Ishikawa (cell line): ENCODE measurements at regions not wholly inside any gene's neighbourhood (a gene's known extent, or its start where the extent isn't known, plus 50 kb on each side); places are given as distances from the start of the nearest gene placed in this dataset.

ENCODE experiments used
- CEBPB ChIP-seq: IDR thresholded peaks from 2 replicates; pipeline ENCODE4 v1.6.1; 2012
- CREB1 ChIP-seq: IDR thresholded peaks from 2 replicates; pipeline ENCODE4 v1.6.1; 2012; ENCODE audit warnings: low read depth
- EGR1 ChIP-seq: IDR thresholded peaks from 2 replicates; pipeline ENCODE4 v1.6.1; 2012
- EP300 ChIP-seq: IDR thresholded peaks from 2 replicates; pipeline ENCODE4 v1.6.1; 2012; ENCODE audit warnings: borderline replicate concordance
- FOXM1 ChIP-seq: IDR thresholded peaks from 2 replicates; pipeline ENCODE4 v1.6.1; 2012; ENCODE audit warnings: low read depth, borderline replicate concordance
- NFIC ChIP-seq: IDR thresholded peaks from 2 replicates; pipeline ENCODE4 v1.6.1; 2012
- RAD21 ChIP-seq: IDR thresholded peaks from 2 replicates; pipeline ENCODE4 v1.6.1; 2012; ENCODE audit warnings: low read depth
- REST ChIP-seq: IDR thresholded peaks from 2 replicates; pipeline ENCODE4 v1.6.1; 2012; ENCODE audit warnings: low read depth, mild to moderate bottlenecking
- TAF1 ChIP-seq: IDR thresholded peaks from 2 replicates; pipeline ENCODE4 v1.6.1; 2012; ENCODE audit warnings: low read depth, mild to moderate bottlenecking
- TCF12 ChIP-seq: IDR thresholded peaks from 2 replicates; pipeline ENCODE4 v1.6.1; 2012; ENCODE audit warnings: low read depth
- TEAD4 ChIP-seq: IDR thresholded peaks from 2 replicates; pipeline ENCODE4 v1.6.1; 2012
- YY1 ChIP-seq: IDR thresholded peaks from 2 replicates; pipeline ENCODE4 v1.6.1; 2012; ENCODE audit warnings: low read depth
- ZBTB7A ChIP-seq: IDR thresholded peaks from 2 replicates; pipeline ENCODE4 v1.6.1; 2012; ENCODE audit warnings: low read depth
- TF ChIP-seq, protein P1 (sequence below): IDR thresholded peaks from 2 replicates; pipeline ENCODE4 v1.6.1; 2012
- TF ChIP-seq, protein P2 (sequence below): IDR thresholded peaks from 2 replicates; pipeline ENCODE4 v1.6.1; 2012

DNA sequence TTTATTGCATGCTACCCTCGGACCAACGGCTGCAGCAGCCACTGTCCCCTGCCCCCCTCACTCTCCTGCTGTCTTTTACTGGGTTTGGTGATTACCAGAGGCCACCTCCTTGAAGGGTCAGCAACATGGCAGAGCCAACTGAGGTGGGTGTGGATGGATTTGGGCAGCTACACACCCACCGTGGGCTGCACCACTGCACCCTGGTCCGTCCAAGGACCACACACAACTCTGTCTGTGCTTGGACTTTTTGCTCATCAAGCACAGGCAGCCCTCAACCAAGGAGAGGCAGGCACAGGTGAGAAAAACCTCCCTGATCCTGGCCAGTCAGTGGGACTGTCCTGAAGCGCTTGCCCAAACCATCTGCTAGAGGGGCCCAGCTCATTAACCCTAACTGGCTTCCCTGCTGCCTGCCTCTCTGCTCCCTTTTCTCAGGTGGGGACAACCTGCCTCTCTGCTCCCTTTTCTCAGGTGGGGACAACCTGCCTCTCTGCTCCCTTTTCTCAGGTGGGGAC is 239.5 kb upstream of the PITRM1 start:
- TF ChIP-seq NFIC, result no peak
- TF ChIP-seq TCF12, result no peak
- no peak for TF ChIP-seq REST
- TF ChIP-seq, protein P1, sequence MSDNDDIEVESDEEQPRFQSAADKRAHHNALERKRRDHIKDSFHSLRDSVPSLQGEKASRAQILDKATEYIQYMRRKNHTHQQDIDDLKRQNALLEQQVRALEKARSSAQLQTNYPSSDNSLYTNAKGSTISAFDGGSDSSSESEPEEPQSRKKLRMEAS, result no peak
- TF ChIP-seq, protein P2, sequence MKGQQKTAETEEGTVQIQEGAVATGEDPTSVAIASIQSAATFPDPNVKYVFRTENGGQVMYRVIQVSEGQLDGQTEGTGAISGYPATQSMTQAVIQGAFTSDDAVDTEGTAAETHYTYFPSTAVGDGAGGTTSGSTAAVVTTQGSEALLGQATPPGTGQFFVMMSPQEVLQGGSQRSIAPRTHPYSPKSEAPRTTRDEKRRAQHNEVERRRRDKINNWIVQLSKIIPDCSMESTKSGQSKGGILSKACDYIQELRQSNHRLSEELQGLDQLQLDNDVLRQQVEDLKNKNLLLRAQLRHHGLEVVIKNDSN, result no peak
- TF ChIP-seq CEBPB, result no peak
- TF ChIP-seq EGR1, result no peak
- TF ChIP-seq CREB1, result no peak
- TF ChIP-seq EP300, result no peak
- TF ChIP-seq TEAD4, result no peak
- no peak for TF ChIP-seq TAF1
- TF ChIP-seq YY1, result no peak
- TF ChIP-seq FOXM1, result no peak
- no peak for TF ChIP-seq RAD21
- TF ChIP-seq ZBTB7A, result no peak

GRCh38 chr10:3411044-3411443 is 238.5 kb upstream of the PITRM1 start:
- TF ChIP-seq, protein P1, result no peak
- TF ChIP-seq TAF1 (no peak), REST (no peak)

- TF ChIP-seq YY1 (no peak), FOXM1 (no peak), CEBPB (no peak), CREB1 (no peak), TEAD4 (no peak), EGR1 (no peak), ZBTB7A (no peak), EP300 (no peak), TAF1 (no peak), TCF12 (no peak), NFIC (no peak), REST (no peak), RAD21 (no peak)
- TF ChIP-seq, protein P1, result no peak
- TF ChIP-seq, protein P2, result no peak
These were observed 237.3 kb upstream of the PITRM1 start for GRCh38 chr10:3409928-3410327.

DNA sequence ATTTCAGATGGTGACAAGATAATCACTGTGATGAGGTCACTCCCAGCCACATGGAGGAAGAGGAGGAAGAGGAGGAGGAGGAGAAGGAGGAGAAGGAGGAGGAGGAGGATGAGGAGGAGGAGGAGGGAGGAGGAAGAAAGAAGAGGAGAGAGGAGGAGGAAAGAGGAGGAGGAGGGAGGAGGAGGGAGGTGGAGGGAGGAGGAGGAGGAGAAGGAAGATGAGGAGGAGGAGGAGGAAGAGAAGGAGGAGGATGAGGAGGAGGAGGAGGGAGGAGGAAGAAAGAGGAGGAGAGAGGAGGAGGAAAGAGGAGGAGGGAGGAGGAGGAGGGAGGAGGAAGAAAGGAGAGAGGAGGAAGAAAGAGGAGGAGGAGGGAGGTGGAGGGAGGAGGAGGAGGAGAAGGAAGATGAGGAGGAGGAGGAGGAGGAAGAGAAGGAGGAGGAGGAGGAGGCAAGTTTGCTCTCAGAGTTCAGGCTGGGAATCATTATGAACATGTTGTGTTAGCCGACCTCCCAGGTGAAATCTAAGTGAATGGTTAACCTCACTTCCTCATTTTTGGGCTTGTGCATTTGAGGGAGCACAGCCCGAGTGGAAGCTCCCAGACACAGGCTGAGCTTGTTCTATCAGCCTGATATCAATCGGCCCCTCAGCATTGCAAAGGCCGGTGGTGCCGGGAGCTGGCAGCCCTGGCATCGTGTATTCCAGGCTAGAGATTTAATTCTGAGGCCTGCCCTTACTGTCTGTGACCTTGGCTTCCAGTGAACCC is 236.2 kb upstream of the PITRM1 start:
- TF ChIP-seq TCF12 (no peak), YY1 (no peak), CEBPB (no peak), RAD21 (no peak), REST (no peak)
- TF ChIP-seq, protein P1, result no peak
